Panc1 (cell line): ENCODE measurements at regions not wholly inside any gene's neighbourhood (a gene's known extent, or its start where the extent isn't known, plus 50 kb on each side); places are given as distances from the start of the nearest gene placed in this dataset.

Experiments
- POLR2AphosphoS5 ChIP-seq: IDR thresholded peaks from 2 replicates; pipeline ENCODE4 v1.6.1; 2012; ENCODE audit warnings: mild to moderate bottlenecking, low read depth, low read length, moderate library complexity
- REST ChIP-seq, 2 experiments: IDR thresholded peaks; 2 replicates each; pipeline ENCODE4 v1.6.1; 2011 to 2012; ENCODE audit warnings: low read depth in 2 of 2, control low read depth in 1 of 2, low read length in 1 of 2, mild to moderate bottlenecking in 1 of 2, moderate library complexity in 1 of 2; ENCODE audit not compliant: insufficient read depth in 1 of 2
- TF ChIP-seq, protein P1 (sequence below): fragments of 450-650 bp; IDR thresholded peaks from 2 replicates; pipeline ENCODE4 v1.5.1; 2017; ENCODE audit warnings: mild to moderate bottlenecking

GRCh38 chr5:118270526-118270925 is 717.8 kb downstream of the DTWD2 start:
- TF ChIP-seq, protein P1, sequence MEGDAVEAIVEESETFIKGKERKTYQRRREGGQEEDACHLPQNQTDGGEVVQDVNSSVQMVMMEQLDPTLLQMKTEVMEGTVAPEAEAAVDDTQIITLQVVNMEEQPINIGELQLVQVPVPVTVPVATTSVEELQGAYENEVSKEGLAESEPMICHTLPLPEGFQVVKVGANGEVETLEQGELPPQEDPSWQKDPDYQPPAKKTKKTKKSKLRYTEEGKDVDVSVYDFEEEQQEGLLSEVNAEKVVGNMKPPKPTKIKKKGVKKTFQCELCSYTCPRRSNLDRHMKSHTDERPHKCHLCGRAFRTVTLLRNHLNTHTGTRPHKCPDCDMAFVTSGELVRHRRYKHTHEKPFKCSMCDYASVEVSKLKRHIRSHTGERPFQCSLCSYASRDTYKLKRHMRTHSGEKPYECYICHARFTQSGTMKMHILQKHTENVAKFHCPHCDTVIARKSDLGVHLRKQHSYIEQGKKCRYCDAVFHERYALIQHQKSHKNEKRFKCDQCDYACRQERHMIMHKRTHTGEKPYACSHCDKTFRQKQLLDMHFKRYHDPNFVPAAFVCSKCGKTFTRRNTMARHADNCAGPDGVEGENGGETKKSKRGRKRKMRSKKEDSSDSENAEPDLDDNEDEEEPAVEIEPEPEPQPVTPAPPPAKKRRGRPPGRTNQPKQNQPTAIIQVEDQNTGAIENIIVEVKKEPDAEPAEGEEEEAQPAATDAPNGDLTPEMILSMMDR, result no peak
- TF ChIP-seq POLR2AphosphoS5 (no peak), REST (IDR thresholded peaks at IDR 0.05; ENCODE audit: insufficient read depth in 1 of 2, low read depth in 2 of 2, low read length in 1 of 2) (no peak)
